NCI-H2196 (cell line): ENCODE measurements at regions not wholly inside any gene's neighbourhood (a gene's known extent, or its start where the extent isn't known, plus 50 kb on each side); places are given as distances from the start of the nearest gene placed in this dataset.

Experiments
- DNase-seq: peaks from one replicate; lab custom pipeline; 2025; ENCODE audit not compliant: unreplicated experiment; lab: John Stamatoyannopoulos, UW

DNA sequence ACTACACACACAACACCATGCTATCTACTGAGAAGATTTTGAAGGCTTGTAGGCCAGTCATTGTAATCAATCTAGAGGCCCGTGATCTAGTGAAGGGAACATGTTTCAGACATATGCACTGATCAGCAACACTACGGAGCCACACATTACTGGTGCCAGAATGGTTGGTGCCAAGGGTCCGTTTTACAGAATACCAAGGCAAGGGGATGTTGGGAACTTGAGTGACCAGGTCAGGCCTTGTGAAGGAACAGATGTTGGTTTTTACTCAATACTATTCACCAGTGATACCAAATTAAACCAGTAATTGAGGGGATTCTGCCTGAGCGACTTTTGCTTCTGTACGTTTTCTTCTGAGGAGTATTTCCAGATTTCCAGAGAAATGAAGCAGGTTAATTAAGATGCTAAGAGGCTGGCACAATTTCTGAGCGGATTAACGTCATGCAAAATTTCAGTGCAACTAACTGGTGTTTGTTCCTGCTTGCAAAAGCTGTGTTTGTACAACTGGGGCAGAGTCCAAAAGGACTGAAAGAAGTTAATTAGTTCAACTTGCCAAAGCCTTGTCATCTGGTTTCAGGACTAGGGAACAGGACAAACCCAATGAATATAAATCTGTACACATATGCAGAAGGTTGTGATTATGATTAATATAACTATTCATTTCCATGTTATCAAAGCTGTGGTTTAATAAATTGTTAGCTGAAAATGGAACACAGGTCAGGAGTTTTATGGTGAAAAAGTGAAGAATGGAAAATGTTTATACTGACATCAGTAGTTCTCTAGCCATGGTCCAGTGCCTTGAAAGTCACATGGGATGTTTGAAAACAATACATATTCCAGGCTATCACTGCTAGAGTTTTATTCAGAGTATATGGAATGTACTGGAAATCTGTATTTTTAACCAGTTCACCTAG lies 432.1 kb upstream of the DCC start:
- DNase-seq: no peak

DNA sequence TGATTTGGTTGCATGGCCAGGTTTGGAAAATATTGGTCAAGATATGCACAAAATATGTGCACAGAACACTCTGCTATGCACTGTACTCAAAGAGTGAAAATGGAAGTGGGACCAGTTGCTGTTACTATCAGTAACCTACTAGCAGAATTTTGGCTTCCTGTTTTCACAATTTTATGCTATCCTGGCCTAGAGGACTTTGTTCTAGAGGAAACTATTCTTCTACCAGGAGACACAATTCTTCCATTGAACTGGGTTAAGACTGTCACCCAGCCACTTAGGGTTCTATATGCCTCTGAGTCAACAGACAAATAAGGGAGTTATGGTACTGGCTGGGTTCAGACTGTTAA lies 431.4 kb upstream of the DCC start:
- no peak for DNase-seq

DNA sequence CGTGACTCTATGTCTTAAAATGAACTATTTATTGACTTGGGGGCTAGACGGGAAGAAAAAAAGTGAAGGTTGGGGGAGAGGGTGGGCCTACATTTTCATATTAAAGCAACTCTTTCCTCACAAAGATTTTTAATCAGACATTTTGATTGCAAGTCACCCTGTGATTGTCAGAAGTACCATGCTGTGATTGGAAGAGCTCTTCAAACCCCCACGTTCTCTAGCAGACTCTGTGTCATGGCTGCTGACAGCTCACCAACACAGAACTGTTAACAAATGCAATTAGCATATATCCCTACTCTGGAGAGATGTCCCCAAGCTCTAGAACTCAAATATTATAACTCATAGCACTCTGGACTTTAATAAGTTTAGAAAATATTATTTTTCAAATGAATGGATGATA lies 428.4 kb upstream of the DCC start:
- no peak for DNase-seq

DNA sequence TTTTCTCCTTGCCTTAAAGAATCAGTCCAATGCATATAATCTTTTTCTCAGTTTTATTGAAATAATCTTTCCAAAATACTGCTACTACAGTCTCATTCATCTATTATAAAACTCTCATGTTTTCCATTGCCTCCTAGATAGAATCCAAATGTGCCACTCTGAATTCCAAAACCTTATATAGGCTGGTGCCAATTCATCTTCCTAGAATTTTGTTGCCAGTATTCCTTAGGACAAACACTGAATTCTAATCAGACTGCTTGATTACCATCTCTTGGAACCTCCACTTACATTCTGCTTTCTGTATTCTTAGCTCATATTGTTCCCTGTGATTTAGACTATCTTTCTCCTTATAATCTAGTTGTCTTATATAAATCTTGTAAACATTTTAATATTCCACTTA lies 427.6 kb upstream of the DCC start:
- no peak for DNase-seq

DNA sequence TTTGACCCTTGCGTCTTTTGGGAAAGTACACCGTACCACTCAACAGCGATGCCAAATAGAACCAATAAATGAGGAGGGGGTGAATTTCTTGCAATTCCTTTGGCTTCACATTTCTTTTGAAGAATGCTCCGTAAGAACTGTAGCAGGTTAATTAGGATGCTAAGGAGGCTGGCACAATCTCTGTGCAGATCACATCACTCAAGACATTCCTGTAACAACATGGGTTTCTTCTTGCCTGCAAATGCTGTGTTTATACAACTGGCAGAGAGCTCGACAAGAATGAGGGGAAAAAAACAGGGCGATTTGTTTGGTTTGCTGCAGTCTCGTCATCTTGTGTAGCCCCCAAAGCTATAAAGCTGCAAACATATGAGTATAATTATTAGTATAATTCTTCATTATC lies 424.8 kb upstream of the DCC start:
- no peak for DNase-seq

DNA sequence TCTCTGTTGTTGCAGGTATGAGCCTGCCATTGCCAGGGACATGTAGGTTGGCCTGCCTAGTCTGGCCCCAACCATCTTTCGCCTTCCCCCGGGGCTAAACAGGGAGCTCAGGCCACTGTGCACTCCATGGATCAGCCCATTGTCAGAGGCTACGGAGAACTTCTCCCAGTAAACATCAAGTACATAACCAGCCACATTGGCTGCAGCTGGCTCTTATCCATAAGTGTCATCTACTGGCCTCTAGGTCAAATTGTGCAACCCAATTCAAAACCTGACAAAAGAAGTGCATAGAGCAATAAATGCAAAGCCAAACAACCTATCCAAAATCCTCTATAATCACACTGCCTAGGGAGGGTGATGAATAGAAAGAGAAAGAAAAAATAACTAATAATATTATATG lies 418.1 kb upstream of the DCC start:
- no peak for DNase-seq

DNA sequence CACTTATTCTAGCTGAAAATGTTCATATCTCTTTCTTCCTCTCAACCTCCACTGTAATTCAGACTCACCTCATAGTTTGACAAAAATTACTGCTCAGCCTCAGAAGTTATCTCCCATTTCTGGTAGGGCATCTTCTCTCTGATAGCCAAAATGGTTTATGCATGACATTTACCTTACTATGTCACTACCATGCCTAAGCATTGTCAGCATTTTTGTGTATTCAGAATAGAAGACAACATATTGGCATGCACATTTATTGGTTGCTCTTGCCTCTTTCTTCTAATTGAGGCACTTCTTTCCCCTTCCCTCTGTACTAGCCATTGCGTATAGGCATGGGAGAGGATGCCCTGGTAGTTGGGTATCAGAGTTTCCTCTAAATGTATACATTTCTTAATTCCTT lies 406.1 kb upstream of the DCC start:
- DNase-seq: no peak

DNA sequence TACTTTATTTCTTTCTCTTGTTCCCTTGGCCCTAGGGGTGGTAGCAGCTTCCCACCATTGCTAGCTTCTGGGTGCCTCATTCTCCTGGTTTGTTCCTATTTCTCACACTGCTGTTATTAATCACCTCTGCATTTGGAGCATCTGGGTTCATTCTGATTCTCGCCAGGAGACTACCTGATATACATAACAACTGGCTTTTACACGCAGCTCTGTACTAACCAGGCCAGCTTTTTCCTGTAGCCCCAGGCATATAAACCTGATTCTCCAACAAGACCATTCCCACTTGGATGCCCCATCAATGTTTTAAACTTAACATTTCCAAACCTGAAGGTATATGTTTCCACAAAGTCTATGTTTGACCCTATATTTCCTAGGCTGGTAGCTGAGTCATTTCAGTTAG lies 403.9 kb upstream of the DCC start:
- DNase-seq: no peak

DNA sequence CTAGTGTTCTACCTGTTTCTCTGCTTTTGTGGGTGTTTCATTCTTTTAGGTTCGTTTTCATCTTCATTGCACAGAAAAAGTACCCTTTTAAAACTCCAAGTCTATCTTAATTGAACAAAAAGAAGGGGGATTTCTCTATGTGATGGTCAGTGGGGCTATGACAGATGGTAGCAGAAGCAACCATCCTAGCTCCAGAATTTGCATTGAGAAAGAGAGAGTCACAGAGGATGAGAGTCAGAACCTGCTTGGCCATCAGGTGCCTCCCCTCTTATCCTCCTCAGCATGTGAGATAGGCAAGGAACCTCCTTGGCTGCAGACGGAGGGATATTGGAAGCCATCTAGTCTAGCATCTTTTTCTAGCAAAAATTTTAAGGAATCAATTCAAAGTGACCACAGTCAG lies 398.0 kb upstream of the DCC start:
- DNase-seq: no peak

DNA sequence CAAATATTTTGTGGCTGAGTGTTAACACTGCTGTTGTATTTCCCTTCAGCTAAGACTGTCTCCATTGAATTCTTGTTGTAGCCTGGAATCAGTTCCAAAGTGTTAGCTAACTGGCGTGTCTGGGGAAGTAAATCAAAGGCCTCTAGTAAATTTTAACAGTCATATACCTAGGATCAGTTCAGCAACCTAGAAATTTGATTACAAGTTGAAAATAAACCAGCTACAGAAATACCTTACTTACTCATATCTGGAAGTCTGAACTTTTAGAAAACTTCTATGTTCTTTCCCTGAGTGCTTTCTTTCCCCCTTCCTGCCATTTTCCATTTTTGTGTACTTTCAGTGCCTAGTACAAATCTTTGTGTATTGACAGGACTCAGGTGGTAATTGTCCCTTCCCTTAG lies 396.7 kb upstream of the DCC start:
- DNase-seq: no peak

DNA sequence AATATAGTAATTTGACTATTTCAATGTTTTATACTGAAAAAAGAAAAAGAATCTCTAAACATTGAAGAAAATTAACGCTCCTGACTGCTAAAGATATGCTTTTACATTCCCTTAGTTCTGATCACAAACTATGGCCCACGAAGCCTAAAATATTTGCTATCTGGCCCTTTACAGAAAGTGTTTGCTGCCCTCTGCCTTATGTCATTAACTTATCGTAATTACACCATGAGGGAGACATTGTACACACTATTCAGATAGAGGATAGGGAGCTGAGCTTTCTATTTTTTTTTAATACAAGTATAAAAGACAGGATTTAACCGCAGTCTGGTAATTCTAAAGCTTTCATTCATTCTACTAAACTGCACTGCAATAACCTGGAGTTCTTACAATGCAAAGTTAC lies 393.1 kb upstream of the DCC start:
- no peak for DNase-seq

DNA sequence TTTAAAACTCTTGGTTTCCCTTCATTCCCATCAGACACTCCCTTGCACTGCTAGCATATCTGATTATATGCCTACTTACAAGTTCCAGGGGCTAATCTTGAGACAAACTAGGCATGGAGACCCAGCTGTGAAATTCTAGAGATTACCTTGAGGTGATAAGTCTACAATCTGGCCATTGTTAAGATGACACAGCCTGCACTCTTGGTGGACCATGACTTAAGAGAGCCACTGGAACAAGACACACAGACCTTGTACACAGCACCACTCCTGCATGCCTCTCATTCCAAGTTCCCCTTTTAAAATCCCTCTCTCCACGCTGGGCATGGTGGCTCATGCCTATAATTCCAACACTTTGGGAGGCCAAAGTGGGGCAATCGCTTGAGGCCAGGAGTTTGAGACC lies 387.2 kb upstream of the DCC start:
- DNase-seq: no peak

DNA sequence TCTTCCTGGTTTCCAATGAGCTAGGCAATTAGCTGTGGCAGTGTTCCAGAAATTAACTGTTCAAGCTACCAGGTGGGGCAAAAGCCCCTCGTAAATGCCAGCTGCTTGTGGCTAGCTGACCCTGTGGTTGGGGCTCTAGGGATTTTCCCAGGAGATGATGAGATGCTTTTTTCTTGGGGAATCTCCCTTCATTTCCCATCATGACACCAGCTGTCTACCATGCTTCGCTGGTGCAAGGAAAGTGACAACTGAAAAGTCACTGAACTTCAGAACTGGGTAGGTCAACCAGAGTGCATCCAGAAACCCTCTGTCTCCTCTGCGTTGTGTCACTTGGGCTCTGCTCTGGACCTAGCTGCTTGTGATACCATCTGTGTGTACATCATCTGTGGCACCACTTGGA lies 386.5 kb upstream of the DCC start:
- DNase-seq: no peak

DNA sequence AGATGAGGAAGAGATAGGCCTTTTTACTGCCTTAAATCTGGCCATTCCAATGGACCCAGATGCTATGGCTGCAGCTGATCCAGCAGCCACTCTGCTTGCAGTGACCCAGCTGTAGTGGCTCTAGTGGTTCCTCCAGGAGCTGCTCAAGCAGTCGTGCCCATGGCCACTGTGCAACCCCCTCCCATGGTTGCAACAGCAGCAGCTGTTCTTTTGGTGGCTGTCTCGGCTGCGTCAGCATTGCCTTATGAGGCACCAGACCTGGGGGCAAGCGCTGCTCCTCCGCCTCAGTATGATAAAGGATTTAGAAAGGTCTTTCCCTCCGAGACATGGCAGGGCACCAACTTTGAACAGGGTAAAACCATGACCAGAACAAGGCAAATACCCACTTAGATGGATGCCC lies 384.9 kb upstream of the DCC start:
- no peak for DNase-seq

DNA sequence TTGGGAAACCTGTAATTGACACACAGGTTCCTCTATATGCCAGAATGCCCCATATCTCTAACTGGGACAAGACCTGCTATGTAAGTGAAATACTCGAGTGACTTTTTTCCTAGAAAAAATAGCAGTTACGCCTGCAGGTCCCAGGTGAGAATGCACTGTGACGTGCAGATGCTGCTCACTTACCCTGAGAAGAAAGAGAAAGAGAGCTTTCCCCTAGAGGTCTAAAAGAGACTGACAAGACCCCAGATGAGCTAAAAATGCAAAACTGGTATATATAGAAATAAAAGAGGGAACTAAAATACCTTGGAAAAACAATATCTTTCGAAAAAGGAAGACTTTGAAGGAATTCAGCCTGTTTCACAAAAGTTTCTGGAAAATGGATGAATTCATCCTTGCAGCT lies 383.0 kb upstream of the DCC start:
- DNase-seq: no peak

DNA sequence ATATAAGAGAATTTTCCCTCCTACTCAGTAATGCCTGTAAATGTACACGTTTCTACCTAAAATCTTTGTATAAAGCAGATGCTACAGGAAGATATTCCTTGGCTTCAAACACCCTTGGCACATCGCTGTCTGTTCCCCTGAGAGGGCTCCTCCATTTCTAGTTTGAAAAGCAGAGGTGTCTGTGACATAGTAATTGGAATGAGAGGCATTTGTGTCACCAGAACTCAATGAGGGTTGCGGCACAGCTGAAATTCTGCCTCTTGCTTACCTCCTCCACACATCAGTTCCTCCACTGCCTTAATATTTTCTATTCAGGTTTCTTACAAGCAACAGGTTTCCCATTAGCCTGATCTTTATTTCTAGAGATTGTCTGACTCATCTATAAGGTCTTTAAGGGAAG lies 359.9 kb upstream of the DCC start:
- DNase-seq: no peak

DNA sequence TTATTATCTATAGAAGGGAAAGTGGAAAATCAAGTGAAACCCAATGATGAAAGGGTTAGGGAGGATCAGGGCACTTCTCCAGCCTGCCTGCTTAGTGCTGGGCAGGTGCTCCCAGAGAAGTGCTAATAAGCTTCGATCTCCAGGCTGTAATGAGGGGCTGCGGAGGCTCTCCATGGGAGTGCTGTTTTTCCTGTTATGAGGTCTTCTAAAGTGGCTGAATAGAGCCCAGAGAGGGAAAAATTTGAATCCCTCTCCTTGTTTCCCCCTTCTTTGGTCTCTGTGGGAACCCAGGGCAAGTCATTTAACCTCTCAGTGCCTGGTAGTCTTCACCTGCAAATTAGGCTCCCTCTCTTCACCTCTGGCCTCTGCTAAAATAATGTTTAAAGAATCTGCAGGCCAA lies 351.7 kb upstream of the DCC start:
- DNase-seq: no peak

DNA sequence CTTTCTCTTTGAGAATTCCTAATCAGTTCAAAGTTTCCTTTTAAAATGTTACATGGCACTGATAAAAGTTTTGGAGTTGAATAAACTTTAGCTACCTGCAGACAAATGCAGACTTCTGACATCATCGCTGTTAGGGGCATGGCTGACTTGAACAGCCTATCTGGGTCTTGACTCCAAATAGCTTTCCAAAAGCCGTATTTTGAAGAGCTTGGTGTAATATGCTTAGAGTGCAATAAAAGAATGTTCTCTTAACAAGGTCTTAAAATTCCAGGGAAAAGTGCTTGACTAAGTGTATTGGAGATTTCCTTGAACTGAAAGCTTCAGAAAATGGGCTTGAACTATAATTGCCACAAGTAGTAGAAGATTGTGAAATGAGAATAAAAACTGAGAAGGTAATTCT lies 342.9 kb upstream of the DCC start:
- DNase-seq: no peak

DNA sequence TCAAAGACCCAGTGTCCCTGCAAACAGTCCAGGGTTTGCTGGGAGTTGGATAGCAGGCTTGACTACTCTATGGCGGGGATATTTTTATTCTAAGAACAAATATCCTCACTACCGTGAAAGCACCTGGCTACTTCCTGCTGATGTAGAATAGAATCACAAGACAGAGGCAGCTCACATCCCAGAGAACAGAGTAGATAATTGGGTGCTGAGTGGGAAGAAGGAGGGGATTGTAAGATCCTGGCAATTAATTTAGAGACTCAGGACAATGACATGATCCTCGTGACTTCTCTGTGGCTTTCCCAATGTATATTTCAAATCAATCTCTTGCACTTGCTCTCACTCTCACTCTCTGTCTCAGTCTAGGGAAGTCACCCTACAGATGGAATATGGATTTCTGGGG lies 341.9 kb upstream of the DCC start:
- no peak for DNase-seq

DNA sequence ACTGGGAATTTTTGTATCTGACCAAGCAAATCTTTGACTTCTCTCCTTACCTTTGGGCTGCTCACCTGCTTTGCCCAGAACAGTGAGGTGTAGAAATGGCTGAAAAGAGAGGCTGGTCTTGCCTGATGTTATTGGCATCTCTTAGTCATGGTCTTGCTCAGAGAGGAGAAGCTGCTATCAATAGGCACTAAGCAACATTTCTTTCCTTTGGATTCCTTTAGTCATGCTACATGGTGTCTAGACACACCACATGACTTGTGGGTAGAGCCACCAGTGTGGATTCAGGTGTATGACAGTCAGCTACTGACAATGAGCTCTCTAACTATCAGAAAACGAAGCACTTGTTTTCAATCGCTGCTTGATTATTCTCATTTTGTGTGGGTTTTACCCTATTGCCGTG lies 341.3 kb upstream of the DCC start:
- DNase-seq: no peak

DNA sequence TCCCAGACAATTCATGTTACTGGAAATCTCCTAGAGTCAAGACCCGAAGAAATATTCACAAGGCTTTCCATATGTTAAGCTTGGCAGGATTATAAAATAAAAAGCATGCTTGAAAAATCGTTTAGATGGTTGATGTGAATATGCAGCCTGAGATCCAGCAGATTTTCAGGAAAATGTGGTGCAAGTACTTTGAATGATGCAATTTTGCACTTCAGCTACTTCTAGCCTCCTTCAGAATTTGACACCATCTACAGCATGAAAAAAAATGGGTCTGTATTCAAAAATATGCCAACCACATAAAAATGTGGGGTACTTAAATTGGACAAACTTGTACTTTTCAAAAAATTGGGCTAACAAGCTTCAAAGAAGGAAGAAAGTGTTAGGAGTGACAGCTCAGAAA lies 340.6 kb upstream of the DCC start:
- no peak for DNase-seq

DNA sequence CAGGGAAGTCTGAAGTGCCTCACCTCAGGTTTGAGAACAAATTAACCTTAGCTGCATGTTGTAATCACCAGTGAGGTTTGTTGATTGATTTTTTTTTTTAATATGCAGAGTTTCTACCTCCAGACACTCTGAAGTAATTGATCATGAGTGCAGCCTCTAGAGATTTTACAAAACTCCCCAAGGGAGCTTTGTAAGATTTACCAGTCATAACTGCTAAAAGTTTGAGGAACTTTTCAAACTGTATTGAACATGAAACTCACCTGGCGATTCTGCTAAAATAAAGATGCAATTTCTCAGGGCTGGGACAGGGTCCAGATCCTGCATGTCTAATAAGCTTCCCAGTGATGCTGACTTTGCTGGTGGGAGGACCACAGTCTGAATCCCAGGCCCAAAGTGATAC lies 339.6 kb upstream of the DCC start:
- no peak for DNase-seq

DNA sequence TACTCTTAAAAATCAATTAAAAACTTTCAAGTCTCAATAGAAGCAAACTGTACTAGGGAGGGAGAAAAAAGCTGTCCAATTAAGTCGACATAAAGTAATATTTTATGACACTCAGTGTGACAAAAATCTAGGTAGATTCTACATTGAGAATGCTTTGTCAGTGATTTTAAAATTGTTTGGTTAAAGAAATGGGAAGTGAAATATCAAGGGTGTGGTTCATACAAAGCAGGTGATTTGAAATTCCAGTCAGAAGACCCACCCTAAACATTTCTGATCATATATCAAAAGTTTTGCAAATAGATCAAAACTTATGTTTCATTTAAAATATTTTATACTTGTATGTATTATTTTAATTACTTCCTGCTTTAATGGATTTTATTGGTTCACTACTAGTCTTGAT lies 338.9 kb upstream of the DCC start:
- no peak for DNase-seq

DNA sequence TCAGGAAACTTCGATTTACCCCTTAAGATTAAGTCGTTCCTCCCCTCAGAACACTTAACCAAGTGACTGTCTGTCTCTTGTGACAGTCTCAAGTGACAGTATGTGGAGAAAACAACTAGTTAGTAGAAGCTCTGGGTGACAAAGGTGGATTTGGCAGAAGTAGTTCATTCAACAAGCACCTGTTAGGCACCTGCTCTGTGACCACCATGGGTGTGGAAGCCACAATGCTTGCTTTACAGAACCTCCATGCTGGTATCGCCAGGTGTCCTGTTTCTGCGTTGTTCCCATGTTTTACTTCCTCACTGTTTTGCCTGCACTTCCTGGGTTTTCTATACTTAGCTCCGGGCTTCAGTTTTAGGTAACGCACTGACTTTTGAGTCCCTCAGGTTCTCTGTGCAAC lies 337.4 kb upstream of the DCC start:
- DNase-seq: no peak
